Right renal pelvis (tissue), 4 donors: ENCODE measurements at regions not wholly inside any gene's neighbourhood (a gene's known extent, or its start where the extent isn't known, plus 50 kb on each side); places are given as distances from the start of the nearest gene placed in this dataset.

ENCODE experiments used
- DNase-seq, 4 donors: peaks; one replicate each; pipeline ENCODE4 v3.0.0-alpha.2; 2013; ENCODE audit warnings: low read depth in 4 of 4, low spot score in 3 of 4, missing footprints in 1 of 4

DNA sequence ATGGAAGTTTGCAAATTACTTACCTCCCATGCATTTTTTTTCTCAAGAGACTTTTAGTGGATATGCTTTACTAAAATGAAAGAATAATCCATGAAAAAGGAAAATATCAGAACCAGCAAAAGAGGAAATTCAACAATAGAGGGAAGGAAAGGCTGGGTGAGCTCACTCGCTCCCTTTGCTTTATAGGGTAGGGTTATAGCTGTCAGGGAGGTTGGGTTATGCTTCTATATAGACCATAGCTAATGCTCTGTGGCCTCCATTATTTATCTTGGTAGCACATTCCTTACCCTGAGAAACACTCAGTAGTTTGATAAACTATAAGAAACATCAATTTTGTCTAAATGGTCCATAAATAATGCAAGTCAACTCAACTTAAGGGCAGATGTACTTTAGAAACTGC lies 215.9 kb upstream of the FAR2 start:
- DNase-seq: no peak

DNA sequence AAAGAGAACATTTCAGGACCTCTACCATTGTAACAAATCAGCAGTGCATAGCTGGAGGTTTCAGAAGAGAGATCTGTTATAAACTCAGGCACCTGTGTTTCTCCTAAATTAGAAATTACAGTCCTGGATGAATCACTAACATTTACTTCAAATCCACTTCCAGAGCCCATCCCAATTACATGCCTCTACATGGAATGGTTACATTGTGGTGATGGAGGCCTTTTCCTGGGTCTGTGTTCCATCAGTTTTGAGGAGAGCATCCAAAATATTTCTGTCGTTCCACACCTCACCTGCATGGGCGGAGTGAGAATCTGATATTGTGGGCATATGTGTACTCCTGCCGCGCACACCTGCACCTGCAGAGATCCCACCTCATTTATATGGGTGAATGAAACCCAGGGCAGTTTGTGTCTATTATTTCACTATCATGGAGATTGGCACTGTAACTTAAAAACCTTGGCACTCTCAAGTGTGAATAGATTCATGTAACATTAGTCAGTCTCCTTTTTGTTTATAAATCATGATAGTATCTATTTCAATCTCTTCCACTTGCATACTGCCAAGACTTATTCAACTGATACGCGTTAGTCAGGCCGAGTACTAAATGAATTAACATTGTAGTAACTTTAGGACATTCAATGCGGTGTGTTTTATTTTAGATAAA lies 215.1 kb upstream of the FAR2 start:
- no peak for DNase-seq

- DNase-seq: no peak
Observed at GRCh38 chr12:28936221-28936620, 212.9 kb upstream of the FAR2 start.

- DNase-seq: no peak
Observed at GRCh38 chr12:28936711-28937110, 212.4 kb upstream of the FAR2 start.

DNA sequence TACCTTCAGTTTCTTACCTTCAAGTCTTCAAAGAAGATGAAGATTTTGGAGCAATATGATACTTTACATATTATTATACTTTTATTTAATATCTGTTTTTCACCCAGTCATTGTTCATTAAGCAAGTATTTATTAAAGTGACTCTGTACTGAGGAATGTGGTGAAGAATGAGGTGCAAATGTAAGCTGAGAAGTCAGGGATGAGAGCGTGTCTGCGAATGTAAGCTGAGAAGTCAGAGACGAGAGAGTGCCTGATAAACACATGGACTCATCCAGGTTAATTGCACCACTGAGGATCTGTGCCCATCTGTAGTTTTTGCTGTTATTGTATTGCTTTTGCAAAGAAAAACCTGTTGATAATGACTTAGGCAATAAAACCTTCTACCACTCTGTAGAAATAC lies 211.9 kb upstream of the FAR2 start:
- DNase-seq: no peak

- DNase-seq: no peak
Observed at GRCh38 chr12:28938056-28938455, 211.0 kb upstream of the FAR2 start.

DNA sequence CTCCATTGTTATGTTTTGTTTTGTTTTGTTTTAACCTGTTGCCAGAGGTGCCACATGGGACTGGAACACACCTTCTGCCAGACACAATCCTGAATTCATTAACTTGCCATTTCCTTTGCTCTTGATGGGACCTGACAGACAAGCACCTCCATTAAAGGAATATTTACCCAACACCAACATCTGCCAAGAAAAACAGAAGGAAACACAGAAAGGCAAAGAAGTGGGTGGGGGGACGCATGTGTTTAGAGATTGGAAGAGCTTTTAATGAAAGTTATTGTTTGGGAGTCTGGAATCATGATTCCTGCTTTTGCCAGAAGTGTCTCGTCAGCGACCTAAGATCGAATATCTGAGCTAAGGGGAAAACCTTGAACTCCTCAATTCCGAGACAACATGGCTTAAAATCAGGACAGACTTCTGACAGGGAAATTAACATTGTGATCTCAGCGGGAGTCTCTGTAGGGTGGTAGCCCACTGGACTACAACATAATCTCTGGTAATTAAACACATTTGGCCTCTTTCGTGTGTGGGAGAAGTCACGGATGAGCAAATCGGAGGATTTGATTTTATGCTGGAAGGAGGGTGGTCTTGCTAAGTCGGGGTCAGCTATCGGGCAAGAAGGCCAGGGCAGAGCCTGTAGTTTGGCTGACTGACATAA lies 210.4 kb upstream of the FAR2 start:
- DNase-seq: peak in 1 of 4 donors; percentile 7

DNA sequence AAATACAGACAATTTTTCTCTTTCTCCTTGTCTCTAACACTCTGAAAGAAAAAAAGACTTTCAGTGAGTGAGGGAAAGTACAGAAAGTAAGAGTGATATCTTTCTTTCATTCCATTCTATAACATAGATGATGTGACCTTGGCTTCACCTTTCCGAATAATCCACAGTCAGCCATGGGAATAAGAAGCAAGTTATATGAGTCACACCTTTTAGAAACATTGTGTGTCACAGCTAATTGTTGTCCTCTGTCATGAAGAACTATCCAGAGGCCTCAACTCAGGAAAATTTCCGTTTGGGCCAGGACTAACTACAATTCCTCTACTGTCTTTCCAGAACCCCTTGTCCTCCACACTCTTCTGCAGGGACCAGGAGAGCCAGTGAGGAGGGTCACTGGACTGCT lies 209.7 kb upstream of the FAR2 start:
- no peak for DNase-seq

GRCh38 chr12:28941248-28941647 lies 207.8 kb upstream of the FAR2 start:
- no peak for DNase-seq

GRCh38 chr12:28946361-28946760 lies 202.7 kb upstream of the FAR2 start:
- DNase-seq: no peak

- DNase-seq: no peak
Observed at GRCh38 chr12:28948685-28949084, 200.4 kb upstream of the FAR2 start.

DNA sequence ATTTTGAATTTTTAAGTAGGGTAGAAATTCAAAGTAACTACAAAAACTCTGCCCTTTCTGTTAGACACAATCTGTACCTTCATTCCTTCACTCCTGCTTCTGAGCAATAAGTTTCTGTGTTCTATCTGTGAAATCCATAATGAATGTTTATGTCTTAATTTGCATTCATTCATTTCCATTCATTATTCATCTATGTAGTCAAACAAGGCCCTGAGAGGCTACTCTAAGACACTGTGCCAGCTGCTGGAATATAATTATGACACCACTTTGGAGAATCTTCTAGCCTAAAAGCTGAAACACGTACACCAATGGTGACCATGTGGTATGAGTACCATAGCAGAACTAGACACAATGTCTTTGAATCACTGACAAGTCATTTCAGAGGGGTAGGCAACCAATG lies 199.9 kb upstream of the FAR2 start:
- no peak for DNase-seq

DNA sequence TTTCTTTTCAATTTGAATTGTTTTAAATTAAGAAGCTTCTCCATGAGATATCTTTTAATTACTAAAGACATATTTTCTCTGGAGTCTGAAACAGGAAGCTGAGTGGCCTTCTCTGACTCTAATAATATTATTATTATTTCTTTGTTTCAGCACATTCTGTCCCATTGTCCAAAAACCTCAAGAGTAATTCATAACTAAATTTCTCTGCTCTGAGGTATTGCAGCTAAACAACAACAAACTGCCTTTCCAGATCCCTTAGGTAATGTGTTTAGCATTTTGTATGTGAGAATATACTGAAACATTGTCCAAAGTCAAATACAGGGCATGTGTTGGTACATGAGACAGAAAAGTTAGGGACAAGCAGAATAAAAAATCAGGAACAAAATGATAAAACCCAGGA lies 199.0 kb upstream of the FAR2 start:
- DNase-seq: no peak

DNA sequence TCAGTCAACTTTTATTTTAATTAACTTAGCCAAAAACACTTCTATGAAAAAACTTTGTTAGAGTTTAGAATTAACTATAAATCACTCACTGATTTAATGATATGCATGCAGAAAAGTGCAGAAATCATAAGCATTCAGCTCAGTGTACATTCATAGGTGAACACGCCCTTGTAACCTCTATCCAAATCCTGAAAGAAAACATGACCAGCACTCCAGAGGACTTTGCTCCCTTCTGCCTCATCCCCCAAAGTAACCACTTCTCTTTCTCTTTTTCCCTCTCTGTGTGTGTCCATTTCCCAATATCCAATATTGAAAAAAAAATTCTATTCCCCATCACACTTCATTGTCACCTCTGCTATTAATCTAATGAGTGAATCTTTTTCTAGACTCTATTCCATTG lies 197.1 kb upstream of the FAR2 start:
- no peak for DNase-seq

DNA sequence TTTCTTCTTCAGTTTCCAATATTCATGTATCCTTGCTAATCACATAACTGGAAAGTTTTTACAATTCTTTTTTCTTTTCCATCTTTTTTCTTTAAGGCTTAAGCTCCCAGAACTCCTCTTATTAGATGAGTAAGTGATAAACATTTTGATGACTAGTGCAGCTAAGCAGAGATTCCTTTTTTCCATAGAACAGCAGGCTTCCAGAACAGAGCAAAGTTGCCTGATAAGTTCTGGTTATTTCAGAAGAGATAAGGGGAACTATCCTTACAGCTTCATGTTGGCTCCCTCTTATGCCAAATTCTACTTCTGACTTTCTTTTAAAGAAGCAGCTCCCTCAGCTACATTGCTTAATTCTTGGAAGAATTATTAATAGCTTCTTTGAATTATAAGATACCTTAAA lies 194.7 kb upstream of the FAR2 start:
- DNase-seq: no peak

DNA sequence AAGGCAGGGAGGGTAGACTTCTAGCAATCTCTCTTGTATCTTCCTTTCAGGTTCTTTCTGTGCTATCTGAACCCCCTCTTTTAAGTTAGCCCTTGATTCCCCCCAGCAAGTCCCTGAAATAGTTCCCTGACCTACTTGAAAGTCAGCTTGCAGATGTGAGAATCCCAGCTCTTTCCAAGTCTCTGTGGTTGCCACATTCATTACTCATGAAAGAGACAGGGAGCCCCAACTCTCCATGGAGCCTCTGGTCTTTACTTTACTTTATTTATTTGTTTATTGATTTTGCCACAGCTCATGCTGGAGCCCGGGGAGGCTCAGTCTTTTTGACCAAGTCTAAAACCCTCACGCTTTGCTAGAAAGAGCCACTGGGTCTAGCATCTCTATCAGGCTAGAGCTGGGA lies 193.6 kb upstream of the FAR2 start:
- DNase-seq: no peak

GRCh38 chr12:28955931-28956330 lies 193.1 kb upstream of the FAR2 start:
- no peak for DNase-seq

DNA sequence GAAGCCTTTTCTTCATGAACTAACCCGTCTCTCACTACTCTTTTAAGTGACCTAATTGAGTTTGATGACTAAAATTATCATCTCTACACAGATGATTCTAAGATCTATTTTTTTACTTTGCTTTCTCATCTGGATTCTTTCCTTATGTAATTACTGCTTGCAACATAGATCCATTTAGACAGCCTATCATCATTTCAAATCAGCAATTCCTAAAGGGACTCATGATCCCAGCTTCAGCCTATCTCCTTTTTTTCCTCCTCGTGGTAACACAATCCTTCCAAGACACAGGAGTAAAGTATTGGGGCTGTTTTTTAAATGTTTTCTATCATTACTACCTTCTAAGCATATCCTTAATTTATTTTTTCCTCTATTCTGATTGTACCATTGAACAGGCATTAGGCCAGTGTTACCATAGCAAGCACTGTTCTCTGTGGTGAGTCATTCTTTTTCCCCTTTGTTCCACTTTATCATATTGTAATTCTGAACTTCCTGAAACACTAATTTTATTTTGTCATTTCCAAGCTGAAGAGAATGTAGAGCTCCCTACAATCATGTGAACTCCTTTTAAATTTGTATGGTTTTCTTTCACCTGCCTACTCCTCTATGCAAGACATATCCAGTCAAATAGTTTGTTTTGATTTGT lies 190.4 kb upstream of the FAR2 start:
- DNase-seq: no peak

DNA sequence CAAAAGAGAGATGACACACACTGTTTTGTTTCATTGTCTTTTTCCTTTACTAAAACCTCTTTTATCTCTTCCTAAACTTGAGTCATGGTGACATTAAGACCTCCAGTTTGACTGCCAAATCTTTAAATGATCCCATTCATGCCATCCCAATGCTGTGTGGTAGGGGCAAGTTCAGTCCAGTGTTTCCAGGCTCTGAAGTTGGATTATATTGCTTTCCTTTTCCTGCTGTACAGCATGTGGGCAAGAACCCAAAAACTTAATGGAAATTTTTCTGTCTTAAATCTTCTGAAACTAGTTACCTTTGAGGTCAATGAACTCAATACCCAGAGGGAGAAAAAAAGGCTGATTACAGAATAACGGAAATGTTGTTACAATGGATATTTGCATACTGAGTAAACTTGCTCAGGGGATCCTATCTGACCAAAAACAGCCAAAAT lies 187.1 kb upstream of the FAR2 start:
- DNase-seq: no peak

DNA sequence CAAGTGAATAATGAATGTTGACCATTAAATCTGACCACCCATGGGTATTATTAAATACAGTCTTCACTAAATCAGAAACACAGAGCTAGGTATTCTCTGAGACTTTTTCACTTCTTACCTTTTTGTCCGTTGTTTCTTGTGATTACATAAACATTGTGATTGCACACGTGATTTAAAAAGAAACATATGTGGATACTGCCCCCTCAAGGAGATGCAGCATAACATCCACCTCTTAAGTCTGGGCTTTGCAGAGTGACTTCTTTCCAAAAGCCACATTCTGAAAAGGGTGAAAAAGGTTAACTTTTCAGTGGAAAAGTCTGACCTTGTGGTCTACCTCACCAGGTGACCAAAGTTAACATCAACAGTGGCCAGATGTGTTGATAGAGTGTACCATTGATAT lies 185.5 kb upstream of the FAR2 start:
- DNase-seq: no peak

- peak in 1 of 4 donors; percentile 8 for DNase-seq
Observed at GRCh38 chr12:28966046-28966780, 182.9 kb upstream of the FAR2 start.

- no peak for DNase-seq
Observed at GRCh38 chr12:28967426-28967825, 181.7 kb upstream of the FAR2 start.
